GM12874 (cell line): ENCODE measurements at regions not wholly inside any gene's neighbourhood (a gene's known extent, or its start where the extent isn't known, plus 50 kb on each side); places are given as distances from the start of the nearest gene placed in this dataset.

Experiments used
- CTCF ChIP-seq: IDR thresholded peaks from 2 replicates; pipeline ENCODE4 v1.5.1; 2011; ENCODE audit warnings: low read depth, mild to moderate bottlenecking, control low read depth, low read length, moderate library complexity; ENCODE audit not compliant: insufficient read depth

GRCh38 chr13:104170980-104171555 is 1104.9 kb upstream of the SLC10A2 start:
- TF ChIP-seq CTCF: no peak

GRCh38 chr13:104163866-104164630 is 1097.8 kb upstream of the SLC10A2 start:
- TF ChIP-seq CTCF: no peak

- TF ChIP-seq CTCF: no peak
These were observed 1094.3 kb upstream of the SLC10A2 start for GRCh38 chr13:104160536-104160935.

- TF ChIP-seq CTCF: no peak
These were observed 1077.7 kb upstream of the SLC10A2 start for GRCh38 chr13:104143760-104144416.

- no peak for TF ChIP-seq CTCF
These were observed 1074.3 kb upstream of the SLC10A2 start for GRCh38 chr13:104140552-104140951.

- no peak for TF ChIP-seq CTCF
These were observed 1071.2 kb upstream of the SLC10A2 start for GRCh38 chr13:104137416-104137815.

GRCh38 chr13:104132849-104133248 is 1066.6 kb upstream of the SLC10A2 start:
- TF ChIP-seq CTCF: no peak
